Ascending aorta (tissue), 2 donors: ENCODE measurements at regions not wholly inside any gene's neighbourhood (a gene's known extent, or its start where the extent isn't known, plus 50 kb on each side); places are given as distances from the start of the nearest gene placed in this dataset.

Experiments used
- DNase-seq, 2 donors: peaks; one replicate each; pipeline ENCODE4 v3.0.0-alpha.2; 2019; ENCODE audit warnings: low spot score in 2 of 2
- H3K27ac ChIP-seq, 2 donors: fragments of 200-600 bp; sonication (generic); one replicate each; pipeline ENCODE4 v1.5.1; 2016 to 2017; ENCODE audit warnings: mild to moderate bottlenecking in 1 of 2
- H3K27me3 ChIP-seq: fragments of 200-600 bp; sonication (generic); one replicate; pipeline ENCODE4 v1.5.1; 2017
- H3K36me3 ChIP-seq, 2 donors: fragments of 200-600 bp; sonication (generic); one replicate each; pipeline ENCODE4 v1.5.1; 2016
- H3K4me1 ChIP-seq, 2 donors: fragments of 200-600 bp; sonication (generic); one replicate each; pipeline ENCODE4 v1.5.1; 2016 to 2017; ENCODE audit warnings: mild to moderate bottlenecking in 1 of 2
- H3K4me3 ChIP-seq, 2 donors: fragments of 200-600 bp; sonication (generic); one replicate each; pipeline ENCODE4 v1.5.1; 2016 to 2017; ENCODE audit warnings: mild to moderate bottlenecking in 1 of 2
- H3K9me3 ChIP-seq, 2 donors: fragments of 200-600 bp; sonication (generic); one replicate each; pipeline ENCODE4 v1.5.1; 2016
- CTCF ChIP-seq, 3 experiments: fragments of 200-600 bp in 2 of 3; fragments of 450-650 bp in 1 of 3; sonication (generic) in 2 of 3; IDR thresholded peaks; one replicate each; pipeline ENCODE4 v1.5.1; 2016 to 2019; ENCODE audit warnings: antibody characterized with exemption in 3 of 3, mild to moderate bottlenecking in 1 of 3, moderate library complexity in 1 of 3
- intact Hi-C: fragments of 100-400 bp; cut with DNase I; formaldehyde crosslinking; loops from one replicate; pipeline ENCODE4 v1.15.1; 2023

GRCh38 chr3:30945291-30945690 lies 50.8 kb upstream of the GADL1 start:
- no peak for DNase-seq
- Histone ChIP-seq H3K27me3 (no peaks in the 10 kb centered on the region), H3K9me3 (no peaks in the 10 kb centered on the region), H3K36me3 (no peaks in the 10 kb centered on the region), H3K4me3 (no peak overlapping the region), H3K27ac (no peak overlapping the region), H3K4me1 (no peaks in the 10 kb centered on the region)
- no peak for TF ChIP-seq CTCF (IDR thresholded peaks at IDR 0.05)
- intact Hi-C loops = no loop called here

- Histone ChIP-seq H3K36me3 (no peaks in the 10 kb centered on the region), H3K27me3 (no peaks in the 10 kb centered on the region), H3K27ac (no peak overlapping the region), H3K4me1 (no peaks in the 10 kb centered on the region), H3K4me3 (no peak overlapping the region), H3K9me3 (no peaks in the 10 kb centered on the region)
- no peak for DNase-seq
- no peak for TF ChIP-seq CTCF (IDR thresholded peaks at IDR 0.05)
- intact Hi-C loops = no loop called here
Measured at GRCh38 chr3:30948426-30948825, 54.0 kb upstream of the GADL1 start.

- Histone ChIP-seq H3K27ac (no peak overlapping the region), H3K4me1 (no peaks in the 10 kb centered on the region), H3K27me3 (no peaks in the 10 kb centered on the region), H3K4me3 (no peak overlapping the region), H3K9me3 (no peaks in the 10 kb centered on the region), H3K36me3 (no peaks in the 10 kb centered on the region)
- TF ChIP-seq CTCF (IDR thresholded peaks at IDR 0.05) = no peak
- no peak for DNase-seq
- intact Hi-C loops = no loop called here
Measured at GRCh38 chr3:30951826-30952225, 57.4 kb upstream of the GADL1 start.

GRCh38 chr3:30952786-30953185 lies 58.3 kb upstream of the GADL1 start:
- Histone ChIP-seq H3K4me3 (no peak overlapping the region), H3K27ac (no peak overlapping the region), H3K4me1 (no peaks in the 10 kb centered on the region), H3K9me3 (no peaks in the 10 kb centered on the region), H3K27me3 (no peaks in the 10 kb centered on the region), H3K36me3 (no peaks in the 10 kb centered on the region)
- DNase-seq = no peak
- intact Hi-C loops = no loop called here
- no peak for TF ChIP-seq CTCF (IDR thresholded peaks at IDR 0.05)

- no peak for DNase-seq
- no peak for TF ChIP-seq CTCF (IDR thresholded peaks at IDR 0.05)
- intact Hi-C loops = no loop called here
- Histone ChIP-seq H3K4me3 (no peak overlapping the region), H3K27ac (no peak overlapping the region), H3K4me1 (no peaks in the 10 kb centered on the region), H3K27me3 (no peaks in the 10 kb centered on the region), H3K36me3 (no peaks in the 10 kb centered on the region), H3K9me3 (peaks cover 0 to 7% of the 10 kb centered on the region in 2 donors)
Measured at GRCh38 chr3:30954426-30954825, 60.0 kb upstream of the GADL1 start.

- no peak for DNase-seq
- no peak overlapping the region for H3K27ac ChIP-seq
- H3K4me3 ChIP-seq = no peak overlapping the region
- H3K4me1 ChIP-seq = no peaks in the 10 kb centered on the region
- peaks cover 0 to 7% of the 10 kb centered on the region in 2 donors for H3K9me3 ChIP-seq
- no peaks in the 10 kb centered on the region for H3K27me3 ChIP-seq
- intact Hi-C loops = no loop called here
- no peak for TF ChIP-seq CTCF (IDR thresholded peaks at IDR 0.05)
- H3K36me3 ChIP-seq = no peaks in the 10 kb centered on the region
Measured at GRCh38 chr3:30962084-30962483, 67.6 kb upstream of the GADL1 start.
